ENCODE measurements at regions not wholly inside any gene's neighbourhood (a gene's known extent, or its start where the extent isn't known, plus 50 kb on each side); places are given as distances from the start of the nearest gene placed in this dataset.

DNA sequence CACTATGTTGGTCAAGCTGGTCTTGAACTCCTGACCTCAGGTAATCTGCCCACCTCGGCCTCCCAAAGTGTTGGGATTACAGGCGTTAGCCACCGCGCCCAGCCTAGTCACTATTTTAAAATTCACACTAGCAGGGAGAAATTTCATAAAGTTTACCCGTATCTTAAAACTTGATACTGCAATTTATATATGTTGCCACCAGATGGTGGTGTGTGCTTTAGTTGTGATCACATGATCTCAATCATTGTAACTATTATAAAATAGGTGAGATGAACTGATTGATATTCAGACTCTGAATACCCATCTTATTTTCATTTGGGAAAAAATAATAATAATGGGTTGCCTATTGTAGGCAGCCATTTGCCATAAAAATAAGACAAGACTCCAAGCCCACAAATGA, 1330.4 kb upstream of the WWC1 start:
- H3K9me3 ChIP-seq (ENCODE audit: insufficient read depth, low read depth, low read length): no peaks in the 10 kb centered on the region
- no peaks in the 10 kb centered on the region for H3K27me3 ChIP-seq (ENCODE audit: insufficient read depth, low read length)
- H3K23ac ChIP-seq (ENCODE audit: low read length): no peak overlapping the region
- no peak overlapping the region for H3K27ac ChIP-seq (ENCODE audit: low read depth, low read length)
- H4K91ac ChIP-seq (ENCODE audit: low read depth, low read length): no peak overlapping the region
- H2BK5ac ChIP-seq (ENCODE audit: low read depth, low read length, poor library complexity): no peak overlapping the region
- no peaks in the 10 kb centered on the region for H3K79me2 ChIP-seq (ENCODE audit: control insufficient read depth, insufficient read depth, low read length, poor library complexity)
- H3K4me3 ChIP-seq (ENCODE audit: low read depth, low read length): no peak overlapping the region
- H2BK120ac ChIP-seq (ENCODE audit: insufficient read depth, low read length, poor library complexity): no peak overlapping the region
- H2BK12ac ChIP-seq (ENCODE audit: low read length): no peak overlapping the region
- no peak overlapping the region for H3K9ac ChIP-seq (ENCODE audit: low read length)
- peak in 1 of 2 donors; percentile 2 for DNase-seq
- no peaks in the 10 kb centered on the region for H3K4me1 ChIP-seq (ENCODE audit: control insufficient read depth in 1 of 2, insufficient read depth in 2 of 2, low read length in 2 of 2)
- H2AK5ac ChIP-seq (ENCODE audit: low read length): no peak overlapping the region
- H3K4me2 ChIP-seq (ENCODE audit: low read length): no peak overlapping the region
- H3K79me1 ChIP-seq (ENCODE audit: low read length): no peaks in the 10 kb centered on the region
- WGBS (ENCODE audit: extremely low coverage, insufficient coverage, insufficient read length): no CpG with 5 or more reads among the region's 5 CpGs
- H3K36me3 ChIP-seq (ENCODE audit: control insufficient read depth in 1 of 2, insufficient read depth in 2 of 2, low read length in 2 of 2): no peaks in the 10 kb centered on the region
- no peak overlapping the region for H2AFZ ChIP-seq (ENCODE audit: insufficient read depth, low read length, poor library complexity)
- no peak overlapping the region for H3K18ac ChIP-seq (ENCODE audit: low read length)
- H4K12ac ChIP-seq (ENCODE audit: low read depth, low read length): no peak overlapping the region
- no peak overlapping the region for H3K4ac ChIP-seq (ENCODE audit: low read depth, low read length)
- H3K14ac ChIP-seq (ENCODE audit: low read length): no peak overlapping the region
- H4K8ac ChIP-seq (ENCODE audit: low read depth, low read length): no peak overlapping the region

GRCh38 chr5:166961913-166962312, 1329.5 kb upstream of the WWC1 start:
- no peak overlapping the region for H4K91ac ChIP-seq (ENCODE audit: low read depth, low read length)
- H3K23ac ChIP-seq (ENCODE audit: low read length): no peak overlapping the region
- H2AFZ ChIP-seq (ENCODE audit: insufficient read depth, low read length, poor library complexity): no peak overlapping the region
- H3K4me1 ChIP-seq (ENCODE audit: control insufficient read depth in 1 of 2, insufficient read depth in 2 of 2, low read length in 2 of 2): no peaks in the 10 kb centered on the region
- no peak overlapping the region for H3K4me3 ChIP-seq (ENCODE audit: low read depth, low read length)
- WGBS (ENCODE audit: extremely low coverage, insufficient coverage, insufficient read length): no CpG with 5 or more reads among the region's 4 CpGs
- H3K27me3 ChIP-seq (ENCODE audit: insufficient read depth, low read length): no peaks in the 10 kb centered on the region
- no peak overlapping the region for H3K4ac ChIP-seq (ENCODE audit: low read depth, low read length)
- no peak for DNase-seq
- H3K79me2 ChIP-seq (ENCODE audit: control insufficient read depth, insufficient read depth, low read length, poor library complexity): no peaks in the 10 kb centered on the region
- no peak overlapping the region for H4K8ac ChIP-seq (ENCODE audit: low read depth, low read length)
- H3K4me2 ChIP-seq (ENCODE audit: low read length): no peak overlapping the region
- H2AK5ac ChIP-seq (ENCODE audit: low read length): no peak overlapping the region
- no peaks in the 10 kb centered on the region for H3K36me3 ChIP-seq (ENCODE audit: control insufficient read depth in 1 of 2, insufficient read depth in 2 of 2, low read length in 2 of 2)
- no peaks in the 10 kb centered on the region for H3K9me3 ChIP-seq (ENCODE audit: insufficient read depth, low read depth, low read length)
- H3K14ac ChIP-seq (ENCODE audit: low read length): no peak overlapping the region
- no peak overlapping the region for H2BK120ac ChIP-seq (ENCODE audit: insufficient read depth, low read length, poor library complexity)
- H3K79me1 ChIP-seq (ENCODE audit: low read length): no peaks in the 10 kb centered on the region
- H2BK12ac ChIP-seq (ENCODE audit: low read length): no peak overlapping the region
- no peak overlapping the region for H3K9ac ChIP-seq (ENCODE audit: low read length)
- no peak overlapping the region for H3K18ac ChIP-seq (ENCODE audit: low read length)
- H4K12ac ChIP-seq (ENCODE audit: low read depth, low read length): no peak overlapping the region
- H2BK5ac ChIP-seq (ENCODE audit: low read depth, low read length, poor library complexity): no peak overlapping the region
- H3K27ac ChIP-seq (ENCODE audit: low read depth, low read length): no peak overlapping the region

DNA sequence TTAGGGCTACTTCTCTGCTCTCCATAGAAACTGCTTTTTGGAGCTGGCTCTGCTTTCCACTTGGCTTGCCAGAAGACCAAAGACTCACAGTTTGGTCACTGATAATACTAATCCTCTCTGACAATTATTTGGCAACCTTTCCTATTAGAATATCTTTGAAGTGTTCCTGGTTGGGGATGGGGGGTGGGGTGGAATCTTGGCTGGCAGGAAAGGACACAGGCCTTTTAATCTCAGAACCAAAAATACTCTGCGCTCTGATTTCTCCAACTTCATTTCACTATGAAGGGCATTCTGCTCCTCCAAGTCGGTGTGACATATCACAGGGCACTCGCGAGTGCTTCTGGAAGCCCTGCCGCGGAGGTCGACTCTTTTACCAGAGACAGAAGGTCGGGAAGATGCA, 1329.0 kb upstream of the WWC1 start:
- Histone ChIP-seq H2BK12ac (ENCODE audit: low read length) (no peak overlapping the region), H3K27ac (ENCODE audit: low read depth, low read length) (no peak overlapping the region), H3K4ac (ENCODE audit: low read depth, low read length) (no peak overlapping the region), H3K14ac (ENCODE audit: low read length) (no peak overlapping the region), H3K79me1 (ENCODE audit: low read length) (no peaks in the 10 kb centered on the region), H3K4me1 (ENCODE audit: control insufficient read depth in 1 of 2, insufficient read depth in 2 of 2, low read length in 2 of 2) (no peaks in the 10 kb centered on the region), H2BK120ac (ENCODE audit: insufficient read depth, low read length, poor library complexity) (no peak overlapping the region), H3K36me3 (ENCODE audit: control insufficient read depth in 1 of 2, insufficient read depth in 2 of 2, low read length in 2 of 2) (no peaks in the 10 kb centered on the region), H3K79me2 (ENCODE audit: control insufficient read depth, insufficient read depth, low read length, poor library complexity) (no peaks in the 10 kb centered on the region), H4K12ac (ENCODE audit: low read depth, low read length) (no peak overlapping the region), H3K18ac (ENCODE audit: low read length) (no peak overlapping the region), H3K23ac (ENCODE audit: low read length) (no peak overlapping the region), H3K4me3 (ENCODE audit: low read depth, low read length) (no peak overlapping the region), H3K27me3 (ENCODE audit: insufficient read depth, low read length) (no peaks in the 10 kb centered on the region), H3K9ac (ENCODE audit: low read length) (no peak overlapping the region), H2AK5ac (ENCODE audit: low read length) (no peak overlapping the region), H3K9me3 (ENCODE audit: insufficient read depth, low read depth, low read length) (no peaks in the 10 kb centered on the region), H2AFZ (ENCODE audit: insufficient read depth, low read length, poor library complexity) (no peak overlapping the region), H2BK5ac (ENCODE audit: low read depth, low read length, poor library complexity) (no peak overlapping the region), H4K8ac (ENCODE audit: low read depth, low read length) (no peak overlapping the region), H4K91ac (ENCODE audit: low read depth, low read length) (no peak overlapping the region), H3K4me2 (ENCODE audit: low read length) (no peak overlapping the region)
- DNase-seq: no peak
- WGBS (ENCODE audit: extremely low coverage, insufficient coverage, insufficient read length): no CpG with 5 or more reads among the region's 8 CpGs

DNA sequence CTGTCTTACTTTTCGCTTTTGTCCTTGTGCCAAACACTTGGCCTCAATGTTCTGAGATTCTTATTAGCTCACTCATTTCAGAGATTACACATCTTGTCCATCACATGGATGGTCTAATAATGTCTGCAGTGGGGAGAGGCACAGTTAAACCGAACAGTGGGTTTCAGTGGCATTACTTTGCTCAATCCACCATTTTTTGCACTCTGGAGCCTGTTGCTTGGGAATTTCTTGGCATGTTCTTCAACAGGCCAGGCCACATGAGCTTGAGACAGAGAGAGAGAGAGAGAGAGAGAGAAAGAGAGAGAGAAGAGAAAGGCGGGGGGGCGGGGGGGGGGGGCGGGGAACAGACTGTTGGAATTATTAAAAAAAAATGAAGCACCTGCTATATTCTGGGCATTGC, 1327.8 kb upstream of the WWC1 start:
- no peaks in the 10 kb centered on the region for H3K27me3 ChIP-seq (ENCODE audit: insufficient read depth, low read length)

More for the DNA sequence above, 1327.8 kb upstream of the WWC1 start:
- H2BK120ac ChIP-seq (ENCODE audit: insufficient read depth, low read length, poor library complexity): no peak overlapping the region
- H2BK5ac ChIP-seq (ENCODE audit: low read depth, low read length, poor library complexity): no peak overlapping the region
- H3K27ac ChIP-seq (ENCODE audit: low read depth, low read length): no peak overlapping the region
- H3K79me2 ChIP-seq (ENCODE audit: control insufficient read depth, insufficient read depth, low read length, poor library complexity): no peaks in the 10 kb centered on the region
- H2AFZ ChIP-seq (ENCODE audit: insufficient read depth, low read length, poor library complexity): no peak overlapping the region
- H2AK5ac ChIP-seq (ENCODE audit: low read length): no peak overlapping the region
- no peak overlapping the region for H3K4me2 ChIP-seq (ENCODE audit: low read length)
- H2BK12ac ChIP-seq (ENCODE audit: low read length): no peak overlapping the region
- no peak overlapping the region for H3K23ac ChIP-seq (ENCODE audit: low read length)
- H3K9ac ChIP-seq (ENCODE audit: low read length): no peak overlapping the region
- H3K4me3 ChIP-seq (ENCODE audit: low read depth, low read length): no peak overlapping the region
- no CpG with 5 or more reads among the region's 5 CpGs for WGBS (ENCODE audit: extremely low coverage, insufficient coverage, insufficient read length)
- H3K18ac ChIP-seq (ENCODE audit: low read length): no peak overlapping the region
- H3K4me1 ChIP-seq (ENCODE audit: control insufficient read depth in 1 of 2, insufficient read depth in 2 of 2, low read length in 2 of 2): no peaks in the 10 kb centered on the region
- no peak for DNase-seq
- no peaks in the 10 kb centered on the region for H3K9me3 ChIP-seq (ENCODE audit: insufficient read depth, low read depth, low read length)
- no peaks in the 10 kb centered on the region for H3K36me3 ChIP-seq (ENCODE audit: control insufficient read depth in 1 of 2, insufficient read depth in 2 of 2, low read length in 2 of 2)
- no peak overlapping the region for H3K4ac ChIP-seq (ENCODE audit: low read depth, low read length)
- H4K12ac ChIP-seq (ENCODE audit: low read depth, low read length): no peak overlapping the region
- H3K79me1 ChIP-seq (ENCODE audit: low read length): no peaks in the 10 kb centered on the region
- no peak overlapping the region for H3K14ac ChIP-seq (ENCODE audit: low read length)
- no peak overlapping the region for H4K91ac ChIP-seq (ENCODE audit: low read depth, low read length)
- H4K8ac ChIP-seq (ENCODE audit: low read depth, low read length): no peak overlapping the region

Data from trophoblast cell (in vitro differentiated cells and primary cell).